ENCODE measurements at regions not wholly inside any gene's neighbourhood (a gene's known extent, or its start where the extent isn't known, plus 50 kb on each side); places are given as distances from the start of the nearest gene placed in this dataset.

GRCh38 chr6:8860671-8861070 lies 425.3 kb upstream of the SLC35B3 start:
- ChIA-PET RAD21 (ENCODE audit: low non-redundant PET in 1 of 2, low total read pairs in 2 of 2, uncharacterized antibody in 2 of 2, unreplicated experiment in 2 of 2) (no interaction called here), POLR2A (no interaction called here)
- no peak for ATAC-seq

More at GRCh38 chr6:8860671-8861070, 425.3 kb upstream of the SLC35B3 start:
- Histone ChIP-seq H3K9me2 (ENCODE audit: insufficient read depth) (no peaks in the 10 kb centered on the region), H3K4me2 (ENCODE audit: low read length) (no peak overlapping the region), H3K4me1 (ENCODE audit: control insufficient read depth in 1 of 2, insufficient read depth in 2 of 2, low read length in 2 of 2) (no peaks in the 10 kb centered on the region), H3K27me3 (ENCODE audit: insufficient read depth, low read length) (no peaks in the 10 kb centered on the region), H3K79me2 (ENCODE audit: insufficient read depth, low read length) (no peaks in the 10 kb centered on the region), H2AFZ (ENCODE audit: low read depth, low read length, poor library complexity, severe bottlenecking) (no peak overlapping the region), H3K36me3 (ENCODE audit: control insufficient read depth in 1 of 2, insufficient read depth in 2 of 2, low read length in 2 of 2) (no peaks in the 10 kb centered on the region), H3K27ac (ENCODE audit: low read depth, low read length) (no peak overlapping the region), H3K9me3 (ENCODE audit: control insufficient read depth in 1 of 2, insufficient read depth in 1 of 2, low read depth in 1 of 2, low read length in 2 of 2) (no peaks in the 10 kb centered on the region), H3K9ac (ENCODE audit: low read length) (no peak overlapping the region), H4K20me1 (ENCODE audit: insufficient read depth) (no peaks in the 10 kb centered on the region), H3K4me3 (replicated peaks in 1 of 2; ENCODE audit: low read depth in 1 of 2, low read length in 2 of 2) (no peak overlapping the region)
- no TSS peak for BruUV-seq (replicated peaks)
- no peak for DNase-seq (ENCODE audit: low read depth, low spot score)
- no peak for TF ChIP-seq JUND (IDR thresholded peaks at IDR 0.05)
- TF ChIP-seq CBX3 (IDR thresholded peaks at IDR 0.05; ENCODE audit: low read depth) = no peak
- no peak for TF ChIP-seq TCF7L2 (IDR thresholded peaks at IDR 0.05; ENCODE audit: borderline replicate concordance, extremely low read depth, insufficient read depth, insufficient read length)
- TF ChIP-seq, protein P1, sequence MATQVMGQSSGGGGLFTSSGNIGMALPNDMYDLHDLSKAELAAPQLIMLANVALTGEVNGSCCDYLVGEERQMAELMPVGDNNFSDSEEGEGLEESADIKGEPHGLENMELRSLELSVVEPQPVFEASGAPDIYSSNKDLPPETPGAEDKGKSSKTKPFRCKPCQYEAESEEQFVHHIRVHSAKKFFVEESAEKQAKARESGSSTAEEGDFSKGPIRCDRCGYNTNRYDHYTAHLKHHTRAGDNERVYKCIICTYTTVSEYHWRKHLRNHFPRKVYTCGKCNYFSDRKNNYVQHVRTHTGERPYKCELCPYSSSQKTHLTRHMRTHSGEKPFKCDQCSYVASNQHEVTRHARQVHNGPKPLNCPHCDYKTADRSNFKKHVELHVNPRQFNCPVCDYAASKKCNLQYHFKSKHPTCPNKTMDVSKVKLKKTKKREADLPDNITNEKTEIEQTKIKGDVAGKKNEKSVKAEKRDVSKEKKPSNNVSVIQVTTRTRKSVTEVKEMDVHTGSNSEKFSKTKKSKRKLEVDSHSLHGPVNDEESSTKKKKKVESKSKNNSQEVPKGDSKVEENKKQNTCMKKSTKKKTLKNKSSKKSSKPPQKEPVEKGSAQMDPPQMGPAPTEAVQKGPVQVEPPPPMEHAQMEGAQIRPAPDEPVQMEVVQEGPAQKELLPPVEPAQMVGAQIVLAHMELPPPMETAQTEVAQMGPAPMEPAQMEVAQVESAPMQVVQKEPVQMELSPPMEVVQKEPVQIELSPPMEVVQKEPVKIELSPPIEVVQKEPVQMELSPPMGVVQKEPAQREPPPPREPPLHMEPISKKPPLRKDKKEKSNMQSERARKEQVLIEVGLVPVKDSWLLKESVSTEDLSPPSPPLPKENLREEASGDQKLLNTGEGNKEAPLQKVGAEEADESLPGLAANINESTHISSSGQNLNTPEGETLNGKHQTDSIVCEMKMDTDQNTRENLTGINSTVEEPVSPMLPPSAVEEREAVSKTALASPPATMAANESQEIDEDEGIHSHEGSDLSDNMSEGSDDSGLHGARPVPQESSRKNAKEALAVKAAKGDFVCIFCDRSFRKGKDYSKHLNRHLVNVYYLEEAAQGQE (IDR thresholded peaks at IDR 0.05; ENCODE audit: low read depth) = no peak
- no peak for TF ChIP-seq EZH2 (IDR thresholded peaks at IDR 0.05)
- no peak for TF ChIP-seq FOSL1 (IDR thresholded peaks at IDR 0.05; ENCODE audit: low read depth)
- no peak for TF ChIP-seq CEBPB (IDR thresholded peaks at IDR 0.05; ENCODE audit: low read depth)
- TF ChIP-seq SIN3A (IDR thresholded peaks at IDR 0.05; ENCODE audit: low read depth) = no peak
- TF ChIP-seq, protein P2, sequence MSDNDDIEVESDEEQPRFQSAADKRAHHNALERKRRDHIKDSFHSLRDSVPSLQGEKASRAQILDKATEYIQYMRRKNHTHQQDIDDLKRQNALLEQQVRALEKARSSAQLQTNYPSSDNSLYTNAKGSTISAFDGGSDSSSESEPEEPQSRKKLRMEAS (IDR thresholded peaks at IDR 0.05) = no peak
- TF ChIP-seq ATF3 (IDR thresholded peaks at IDR 0.05) = no peak
- no peak for TF ChIP-seq EZH2phosphoT487 (IDR thresholded peaks at IDR 0.05; ENCODE audit: borderline replicate concordance)
- TF ChIP-seq POLR2A (IDR thresholded peaks at IDR 0.05; ENCODE audit: borderline replicate concordance, extremely low read depth, insufficient read depth, insufficient read length) = no peak
- TF ChIP-seq, protein P3, sequence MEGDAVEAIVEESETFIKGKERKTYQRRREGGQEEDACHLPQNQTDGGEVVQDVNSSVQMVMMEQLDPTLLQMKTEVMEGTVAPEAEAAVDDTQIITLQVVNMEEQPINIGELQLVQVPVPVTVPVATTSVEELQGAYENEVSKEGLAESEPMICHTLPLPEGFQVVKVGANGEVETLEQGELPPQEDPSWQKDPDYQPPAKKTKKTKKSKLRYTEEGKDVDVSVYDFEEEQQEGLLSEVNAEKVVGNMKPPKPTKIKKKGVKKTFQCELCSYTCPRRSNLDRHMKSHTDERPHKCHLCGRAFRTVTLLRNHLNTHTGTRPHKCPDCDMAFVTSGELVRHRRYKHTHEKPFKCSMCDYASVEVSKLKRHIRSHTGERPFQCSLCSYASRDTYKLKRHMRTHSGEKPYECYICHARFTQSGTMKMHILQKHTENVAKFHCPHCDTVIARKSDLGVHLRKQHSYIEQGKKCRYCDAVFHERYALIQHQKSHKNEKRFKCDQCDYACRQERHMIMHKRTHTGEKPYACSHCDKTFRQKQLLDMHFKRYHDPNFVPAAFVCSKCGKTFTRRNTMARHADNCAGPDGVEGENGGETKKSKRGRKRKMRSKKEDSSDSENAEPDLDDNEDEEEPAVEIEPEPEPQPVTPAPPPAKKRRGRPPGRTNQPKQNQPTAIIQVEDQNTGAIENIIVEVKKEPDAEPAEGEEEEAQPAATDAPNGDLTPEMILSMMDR (IDR thresholded peaks at IDR 0.05 in 2 of 3, conservative IDR thresholded peaks at IDR 0.05 in 1 of 3; ENCODE audit: borderline replicate concordance in 1 of 3, insufficient read depth in 1 of 3, low read depth in 2 of 3, low read length in 2 of 3) = no peak
- TF ChIP-seq YY1 (IDR thresholded peaks at IDR 0.05; ENCODE audit: extremely low read depth, insufficient replicate concordance, low read depth, low read length) = no peak
- TF ChIP-seq SRF (IDR thresholded peaks at IDR 0.05; ENCODE audit: low read depth) = no peak
- TF ChIP-seq EGR1 (IDR thresholded peaks at IDR 0.05; ENCODE audit: low read depth) = no peak
- no peak for TF ChIP-seq POLR2AphosphoS5 (IDR thresholded peaks at IDR 0.05; ENCODE audit: low read depth, low read length)
- TF ChIP-seq RAD21 (IDR thresholded peaks at IDR 0.05; ENCODE audit: low read depth) = no peak
- no peak for TF ChIP-seq ZFX (IDR thresholded peaks at IDR 0.05)
- intact Hi-C loops (cut with micrococcal nuclease) = no loop called here
- CTCF ChIA-PET = no interaction called here
